ENCODE measurements at regions not wholly inside any gene's neighbourhood (a gene's known extent, or its start where the extent isn't known, plus 50 kb on each side); places are given as distances from the start of the nearest gene placed in this dataset.

GRCh38 chr10:91163869-91164474 is 56.5 kb upstream of the PCGF5 start:
- Histone ChIP-seq H3K36me3 (no peaks in the 10 kb centered on the region), H3K9me3 (no peaks in the 10 kb centered on the region), H3K27me3 (no peaks in the 10 kb centered on the region), H3K4me1 (peaks cover 7 to 39% (median 28%) of the 10 kb centered on the region in 4 donors), H3K4me3 (peak overlapping the region; percentile 57 to 92 (median 84)), H3K27ac (peak overlapping the region; percentile 95 to 99 (median 97))
- 3 to 30% (median 7%) methylated on average over 8 to 38 of the region's 38 CpGs for WGBS, 5 donors
- peak; percentile 26 to 71 (median 68) for TF ChIP-seq POLR2AphosphoS5 (IDR thresholded peaks at IDR 0.05)
- TF ChIP-seq POLR2A (IDR thresholded peaks at IDR 0.05): no peak
- TF ChIP-seq CTCF (IDR thresholded peaks at IDR 0.05): peak in 1 of 7 experiments; percentile 10
- peak; percentile 75 to 90 for DNase-seq
- intact Hi-C loops (cut with DNase I; ENCODE audit: low total_unique reads): loop anchor here (10.0 kb wide), 1 partner anchor 61 kb away; the partner anchor contains the start of gene PCGF5

- no peak for DNase-seq
- Histone ChIP-seq H3K4me1 (peaks cover 7 to 39% (median 28%) of the 10 kb centered on the region in 4 donors), H3K36me3 (no peaks in the 10 kb centered on the region), H3K9me3 (no peaks in the 10 kb centered on the region), H3K4me3 (peak overlapping the region; percentile 57 to 92 (median 84)), H3K27me3 (no peaks in the 10 kb centered on the region), H3K27ac (peak overlapping the region; percentile 95 to 99 (median 97))
- no peak for TF ChIP-seq EP300 (IDR thresholded peaks at IDR 0.05)
- no peak for TF ChIP-seq POLR2AphosphoS5 (IDR thresholded peaks at IDR 0.05)
- TF ChIP-seq POLR2A (IDR thresholded peaks at IDR 0.05): no peak
- TF ChIP-seq CTCF (IDR thresholded peaks at IDR 0.05): no peak
- 64 to 75% (median 72%) methylated on average over 7 of the region's 7 CpGs for WGBS, 5 donors
- intact Hi-C loops (cut with DNase I; ENCODE audit: low total_unique reads): loop anchor here (10.0 kb wide), 1 partner anchor 60 kb away; the partner anchor contains the start of gene PCGF5
Observed at GRCh38 chr10:91164520-91165065, 55.9 kb upstream of the PCGF5 start.

GRCh38 chr10:91167406-91167805 is 53.1 kb upstream of the PCGF5 start:
- TF ChIP-seq POLR2A (IDR thresholded peaks at IDR 0.05): no peak
- no peak for TF ChIP-seq CTCF (IDR thresholded peaks at IDR 0.05)
- no peak for TF ChIP-seq POLR2AphosphoS5 (IDR thresholded peaks at IDR 0.05)
- no peak for TF ChIP-seq EP300 (IDR thresholded peaks at IDR 0.05)
- 92 to 98% (median 94%) methylated on average over 2 of the region's 2 CpGs for WGBS, 5 donors
- Histone ChIP-seq H3K36me3 (no peaks in the 10 kb centered on the region), H3K27me3 (no peaks in the 10 kb centered on the region), H3K27ac (no peak overlapping the region), H3K9me3 (no peaks in the 10 kb centered on the region), H3K4me3 (no peak overlapping the region), H3K4me1 (peaks cover 7 to 28% (median 20%) of the 10 kb centered on the region in 4 donors)
- DNase-seq: no peak
- intact Hi-C loops (cut with DNase I; ENCODE audit: low total_unique reads): loop anchor here (10.0 kb wide), 1 partner anchor 57 kb away; the partner anchor contains the start of gene PCGF5

GRCh38 chr10:91170418-91170817 is 50.0 kb upstream of the PCGF5 start:
- H3K9me3 ChIP-seq: no peaks in the 10 kb centered on the region
- no peak overlapping the region for H3K27ac ChIP-seq
- no peak for DNase-seq
- H3K27me3 ChIP-seq: no peaks in the 10 kb centered on the region
- H3K36me3 ChIP-seq: no peaks in the 10 kb centered on the region
- H3K4me3 ChIP-seq: no peak overlapping the region
- WGBS, 5 donors: 89 to 95% (median 91%) methylated on average over 1 of the region's 1 CpG
- H3K4me1 ChIP-seq: peaks cover 0 to 13% (median 6%) of the 10 kb centered on the region in 4 donors
- TF ChIP-seq CTCF (IDR thresholded peaks at IDR 0.05) (no peak), EP300 (IDR thresholded peaks at IDR 0.05) (no peak), POLR2A (IDR thresholded peaks at IDR 0.05) (no peak), POLR2AphosphoS5 (IDR thresholded peaks at IDR 0.05) (no peak)
- intact Hi-C loops (cut with DNase I; ENCODE audit: low total_unique reads): no loop called here

Small RNAs in the stretch of these regions (small RNA-seq; reads per million reads assigned to genes)
- gene AL365434.2: 0 reads per million in 4 donors
